VCaP (cell line): ENCODE measurements at regions not wholly inside any gene's neighbourhood (a gene's known extent, or its start where the extent isn't known, plus 50 kb on each side); places are given as distances from the start of the nearest gene placed in this dataset.

Experiments used
- H3K27ac ChIP-seq: fragments of 450-650 bp; 2 replicates; pipeline ENCODE4 v1.5.1; 2017
- TF ChIP-seq, protein P1 (sequence below): fragments of 450-650 bp; conservative IDR thresholded peaks from 2 replicates; pipeline ENCODE4 v1.5.1; 2017; ENCODE audit warnings: mild to moderate bottlenecking, moderate library complexity

DNA sequence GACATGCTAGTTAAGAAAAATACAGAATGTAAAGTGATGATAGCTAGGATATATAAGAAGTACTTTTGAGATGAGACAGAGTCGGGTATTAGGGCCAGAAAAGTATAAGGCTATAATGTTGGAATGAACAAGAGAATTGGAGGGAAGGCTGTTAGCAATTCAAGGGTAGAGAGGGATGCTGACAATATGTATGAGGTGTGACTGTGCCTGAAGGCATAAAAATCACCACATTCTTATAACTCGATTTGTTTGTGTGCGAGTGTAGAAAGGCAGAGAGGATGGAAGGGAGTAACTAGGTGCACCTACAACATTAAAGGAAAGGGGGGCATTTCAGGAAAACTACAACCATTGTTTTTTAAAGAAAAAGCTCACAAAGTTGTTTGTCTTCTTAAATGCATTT lies 86.0 kb downstream of the FAT4 start:
- TF ChIP-seq, protein P1, sequence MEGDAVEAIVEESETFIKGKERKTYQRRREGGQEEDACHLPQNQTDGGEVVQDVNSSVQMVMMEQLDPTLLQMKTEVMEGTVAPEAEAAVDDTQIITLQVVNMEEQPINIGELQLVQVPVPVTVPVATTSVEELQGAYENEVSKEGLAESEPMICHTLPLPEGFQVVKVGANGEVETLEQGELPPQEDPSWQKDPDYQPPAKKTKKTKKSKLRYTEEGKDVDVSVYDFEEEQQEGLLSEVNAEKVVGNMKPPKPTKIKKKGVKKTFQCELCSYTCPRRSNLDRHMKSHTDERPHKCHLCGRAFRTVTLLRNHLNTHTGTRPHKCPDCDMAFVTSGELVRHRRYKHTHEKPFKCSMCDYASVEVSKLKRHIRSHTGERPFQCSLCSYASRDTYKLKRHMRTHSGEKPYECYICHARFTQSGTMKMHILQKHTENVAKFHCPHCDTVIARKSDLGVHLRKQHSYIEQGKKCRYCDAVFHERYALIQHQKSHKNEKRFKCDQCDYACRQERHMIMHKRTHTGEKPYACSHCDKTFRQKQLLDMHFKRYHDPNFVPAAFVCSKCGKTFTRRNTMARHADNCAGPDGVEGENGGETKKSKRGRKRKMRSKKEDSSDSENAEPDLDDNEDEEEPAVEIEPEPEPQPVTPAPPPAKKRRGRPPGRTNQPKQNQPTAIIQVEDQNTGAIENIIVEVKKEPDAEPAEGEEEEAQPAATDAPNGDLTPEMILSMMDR: no peak
- H3K27ac ChIP-seq: no peak overlapping the region

DNA sequence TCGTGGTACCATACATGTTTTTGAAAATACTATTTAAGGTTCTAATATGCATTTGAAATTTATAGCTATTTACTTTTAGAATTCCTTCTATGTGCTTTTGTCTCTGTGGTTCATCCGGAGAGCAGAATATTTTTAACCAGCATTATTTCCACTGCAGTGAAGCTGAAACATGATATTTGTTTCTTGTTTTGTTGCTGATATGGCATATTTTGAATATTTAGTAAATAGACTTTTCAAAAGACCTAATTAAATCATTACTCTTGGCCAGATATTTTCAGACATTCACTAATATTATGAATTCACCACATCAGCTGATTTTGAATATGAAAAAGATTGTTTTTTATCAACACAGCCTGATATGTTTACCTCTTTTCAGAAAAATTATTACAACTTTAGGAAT lies 87.0 kb downstream of the FAT4 start:
- TF ChIP-seq, protein P1: no peak
- H3K27ac ChIP-seq: no peak overlapping the region

DNA sequence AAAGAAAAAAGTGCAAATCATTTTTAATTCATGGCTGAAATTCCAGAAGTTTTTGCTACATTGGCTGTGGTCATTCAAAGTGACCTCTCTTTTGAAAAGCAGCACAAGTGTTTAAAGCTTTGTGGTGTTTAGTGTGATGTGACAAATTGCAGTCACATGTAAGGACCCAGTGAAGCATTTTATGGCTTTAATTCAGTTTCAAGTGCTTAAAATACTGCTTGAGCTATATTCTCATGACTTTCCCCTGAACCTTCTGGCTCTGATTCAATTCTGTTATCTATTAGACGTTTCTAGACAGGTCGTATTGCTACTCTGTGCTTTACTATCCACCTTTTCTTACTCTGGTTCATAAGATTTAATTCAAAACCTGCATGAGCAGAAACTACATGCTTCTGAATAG lies 105.8 kb downstream of the FAT4 start:
- TF ChIP-seq, protein P1: no peak
- H3K27ac ChIP-seq: no peak overlapping the region

DNA sequence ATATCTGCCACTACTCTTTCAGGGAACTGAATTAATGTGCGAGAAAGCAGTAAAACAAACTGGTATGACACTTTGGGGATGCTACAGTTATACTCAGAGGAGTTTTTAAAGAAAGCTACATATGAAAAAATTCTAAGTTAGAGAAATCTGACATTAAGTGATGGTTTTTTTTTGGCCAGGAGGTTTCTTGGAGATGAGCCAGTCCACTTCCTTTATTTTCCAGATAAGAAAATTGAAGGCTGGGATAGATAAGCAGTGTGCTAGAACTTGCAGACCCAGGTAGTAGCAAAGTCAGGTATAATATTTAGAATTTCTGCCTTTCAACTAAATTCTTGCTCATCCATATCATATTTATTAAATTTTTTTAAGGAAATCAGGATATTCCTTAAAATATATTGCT lies 106.8 kb downstream of the FAT4 start:
- TF ChIP-seq, protein P1: no peak
- no peak overlapping the region for H3K27ac ChIP-seq

DNA sequence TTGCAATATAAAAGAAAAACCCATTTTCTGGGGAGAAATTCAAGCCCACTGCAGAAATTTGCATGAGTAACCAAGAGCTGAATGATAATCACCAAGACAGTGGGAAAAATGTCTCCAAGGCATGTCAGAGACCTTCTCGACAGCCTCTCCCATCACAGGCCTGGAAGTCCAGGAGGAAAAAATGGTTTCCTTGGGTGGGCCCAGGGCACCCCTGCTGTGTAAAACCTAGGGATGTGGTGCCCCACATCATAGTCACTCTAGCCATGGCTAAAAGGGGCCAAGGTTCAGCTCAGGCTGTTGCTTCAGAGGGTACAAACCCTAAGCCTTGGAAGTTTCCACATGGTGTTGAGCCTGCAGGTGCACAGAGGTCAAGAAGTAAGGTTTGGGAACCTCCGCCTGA lies 108.4 kb downstream of the FAT4 start:
- no peak overlapping the region for H3K27ac ChIP-seq
- TF ChIP-seq, protein P1: no peak

DNA sequence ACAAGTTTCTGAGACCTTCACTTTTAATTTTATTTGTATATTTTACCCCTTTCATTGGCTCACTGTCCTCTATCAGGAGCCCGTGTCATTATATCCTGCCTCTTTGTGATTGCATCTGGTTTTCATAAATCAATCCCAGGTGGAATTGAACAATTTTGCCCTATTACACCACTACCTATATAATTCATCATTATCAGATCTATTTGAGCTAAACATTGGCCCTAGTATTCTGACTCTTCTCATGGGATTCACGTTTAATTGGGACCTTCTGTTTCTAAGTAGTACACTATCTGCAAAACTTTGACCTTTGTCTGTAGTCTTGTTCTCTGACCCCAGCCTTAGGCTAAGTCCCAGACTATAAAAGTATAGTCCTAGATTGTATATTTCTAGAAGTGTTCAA lies 114.1 kb downstream of the FAT4 start:
- TF ChIP-seq, protein P1: no peak
- H3K27ac ChIP-seq: no peak overlapping the region

DNA sequence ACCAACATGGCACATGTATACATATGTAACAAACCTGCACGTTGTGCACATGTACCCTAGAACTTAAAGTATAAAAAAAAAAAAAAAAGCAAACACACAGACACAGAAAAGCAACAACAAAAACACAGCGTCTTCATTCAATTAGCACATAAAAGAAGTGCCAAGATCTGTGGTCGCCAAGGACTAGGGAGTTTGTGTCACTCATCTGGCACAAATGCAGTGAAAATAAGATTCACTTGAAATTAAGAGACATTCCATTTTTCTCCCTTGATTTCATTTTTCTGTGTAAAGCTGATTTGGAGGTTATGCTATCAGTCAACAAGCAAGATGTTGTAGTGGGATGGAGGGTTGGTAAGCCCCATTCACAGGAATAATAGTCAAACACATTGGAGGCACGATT lies 115.3 kb downstream of the FAT4 start:
- TF ChIP-seq, protein P1: no peak
- no peak overlapping the region for H3K27ac ChIP-seq

DNA sequence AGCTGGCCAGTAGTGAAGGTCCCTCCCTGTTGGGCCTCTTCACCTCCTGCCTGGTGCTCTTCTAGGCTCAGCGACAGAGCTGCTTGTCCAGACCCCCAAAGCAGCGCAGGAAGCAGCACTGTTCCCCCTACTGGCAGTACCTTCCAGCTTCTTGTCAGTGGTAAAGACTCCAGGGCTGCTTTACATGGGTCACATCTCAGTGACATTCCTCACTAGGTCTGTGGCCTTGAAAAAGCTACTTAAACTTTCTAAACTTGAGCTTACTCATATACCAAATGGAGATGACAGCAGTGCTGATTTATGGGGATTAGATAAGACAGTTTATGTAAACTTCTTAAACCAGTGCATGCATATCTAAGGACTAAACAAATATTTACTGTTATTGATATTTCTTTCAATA lies 117.3 kb downstream of the FAT4 start:
- TF ChIP-seq, protein P1: no peak; the same call in 1 of the 2 replicates
- no peak overlapping the region for H3K27ac ChIP-seq
